ENCODE measurements at regions not wholly inside any gene's neighbourhood (a gene's known extent, or its start where the extent isn't known, plus 50 kb on each side); places are given as distances from the start of the nearest gene placed in this dataset.

DNA sequence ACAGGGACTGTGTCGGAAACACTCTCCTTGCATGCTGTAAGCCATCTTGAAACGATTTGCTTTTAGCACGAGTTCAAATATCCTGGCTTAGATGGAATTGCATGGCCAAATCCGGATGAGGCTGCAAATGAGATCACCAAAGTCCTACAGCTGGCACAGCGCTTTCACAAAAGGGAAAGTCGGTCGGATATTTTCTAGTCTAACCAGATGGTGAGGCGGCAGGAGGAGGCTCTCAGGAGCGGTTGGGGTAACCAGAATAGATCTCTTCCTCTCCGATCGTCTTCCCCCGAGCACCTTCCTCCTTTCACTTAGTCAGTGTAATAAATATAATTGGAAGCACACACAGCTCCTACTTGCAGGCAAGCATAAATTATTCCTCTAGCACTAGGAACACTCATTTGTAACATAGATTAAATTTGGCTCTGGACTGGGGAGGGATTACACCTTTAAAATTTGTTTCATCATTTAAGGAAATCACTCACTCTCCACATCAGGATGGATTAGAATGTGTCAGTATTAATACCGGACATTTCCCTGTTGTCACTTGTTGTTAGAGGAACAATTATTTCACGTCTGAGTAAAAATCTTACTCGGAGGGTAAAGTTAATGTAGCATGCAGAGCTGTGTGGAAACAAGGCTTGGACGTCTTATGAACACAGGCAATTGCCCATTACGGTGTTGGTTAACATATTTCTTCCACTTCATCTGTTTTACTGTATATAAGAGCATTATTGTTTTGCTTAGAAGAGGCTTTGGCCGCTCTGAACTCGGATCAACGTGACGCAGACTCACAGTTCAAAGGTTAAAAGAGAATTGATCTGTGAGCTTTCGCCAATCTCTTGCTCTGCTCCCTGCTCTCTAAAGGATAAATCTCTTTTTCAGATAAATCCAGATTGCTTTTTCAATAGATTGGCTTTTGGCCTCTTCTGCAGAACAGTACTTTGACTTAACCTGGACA, 857.9 kb downstream of the TYW1 start:
- Histone ChIP-seq H3K4me2 (ENCODE audit: low read length) (no peak overlapping the region), H3K79me1 (ENCODE audit: low read length) (no peaks in the 10 kb centered on the region), H3K36me3 (ENCODE audit: control insufficient read depth, insufficient read depth, low read length) (no peaks in the 10 kb centered on the region), H2BK120ac (ENCODE audit: low read depth, low read length) (no peak overlapping the region), H3K9ac (ENCODE audit: low read length) (no peak overlapping the region), H3K79me2 (ENCODE audit: control insufficient read depth, insufficient read depth, low read length) (no peaks in the 10 kb centered on the region), H3K23ac (ENCODE audit: low read length) (no peak overlapping the region), H3K18ac (ENCODE audit: low read length) (no peak overlapping the region), H4K5ac (ENCODE audit: low read length) (no peak overlapping the region), H2AK5ac (ENCODE audit: low read length) (no peak overlapping the region), H3K4me1 (ENCODE audit: control insufficient read depth, low read depth, low read length) (no peaks in the 10 kb centered on the region), H3K27ac (ENCODE audit: low read depth, low read length) (no peak overlapping the region), H3K4me3 (ENCODE audit: low read length) (no peak overlapping the region), H3K4ac (ENCODE audit: low read depth, low read length) (no peak overlapping the region), H3K27me3 (ENCODE audit: insufficient read depth, low read length, poor library complexity) (no peaks in the 10 kb centered on the region), H2BK15ac (replicated peaks; ENCODE audit: low read depth) (no peak overlapping the region), H2BK5ac (ENCODE audit: low read length) (no peak overlapping the region), H4K8ac (ENCODE audit: low read depth, low read length) (no peak overlapping the region), H3K56ac (ENCODE audit: low read length) (no peak overlapping the region)
- DNase-seq: no peak
- WGBS (ENCODE audit: extremely low coverage, insufficient coverage, low lambda C conversion rate): no CpG with 5 or more reads among the region's 22 CpGs

DNA sequence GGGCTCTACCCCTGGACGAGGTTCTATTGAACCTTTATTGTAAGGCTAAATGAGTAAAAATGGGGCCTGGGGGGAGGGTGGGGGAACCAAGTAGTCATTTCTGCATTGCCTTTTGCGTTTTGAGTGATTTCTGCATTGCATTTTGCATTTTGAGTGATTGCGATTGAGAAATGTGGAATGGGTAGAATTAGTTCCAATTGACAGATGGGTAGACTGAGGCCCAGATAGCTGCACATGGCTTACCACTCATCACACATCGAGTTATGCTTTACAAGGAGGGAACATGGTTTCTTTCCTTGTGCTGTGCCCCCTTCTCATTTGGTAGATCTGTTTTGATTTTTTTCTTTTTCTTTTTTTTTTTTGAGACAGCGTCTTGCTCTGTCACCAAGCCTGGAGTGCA, 858.7 kb downstream of the TYW1 start:
- no peak overlapping the region for H3K9ac ChIP-seq (ENCODE audit: low read length)
- no CpG with 5 or more reads among the region's 5 CpGs for WGBS (ENCODE audit: extremely low coverage, insufficient coverage, low lambda C conversion rate)
- DNase-seq: no peak
- H3K79me1 ChIP-seq (ENCODE audit: low read length): no peaks in the 10 kb centered on the region
- no peak overlapping the region for H3K4me2 ChIP-seq (ENCODE audit: low read length)
- H3K18ac ChIP-seq (ENCODE audit: low read length): no peak overlapping the region
- no peak overlapping the region for H4K8ac ChIP-seq (ENCODE audit: low read depth, low read length)
- no peak overlapping the region for H3K4me3 ChIP-seq (ENCODE audit: low read length)
- no peaks in the 10 kb centered on the region for H3K79me2 ChIP-seq (ENCODE audit: control insufficient read depth, insufficient read depth, low read length)
- no peak overlapping the region for H2BK120ac ChIP-seq (ENCODE audit: low read depth, low read length)
- H2BK15ac ChIP-seq (replicated peaks; ENCODE audit: low read depth): no peak overlapping the region
- no peak overlapping the region for H3K4ac ChIP-seq (ENCODE audit: low read depth, low read length)
- H3K27ac ChIP-seq (ENCODE audit: low read depth, low read length): no peak overlapping the region
- H2AK5ac ChIP-seq (ENCODE audit: low read length): no peak overlapping the region
- no peak overlapping the region for H3K56ac ChIP-seq (ENCODE audit: low read length)
- no peaks in the 10 kb centered on the region for H3K27me3 ChIP-seq (ENCODE audit: insufficient read depth, low read length, poor library complexity)
- H4K5ac ChIP-seq (ENCODE audit: low read length): no peak overlapping the region
- H3K4me1 ChIP-seq (ENCODE audit: control insufficient read depth, low read depth, low read length): no peaks in the 10 kb centered on the region
- H3K36me3 ChIP-seq (ENCODE audit: control insufficient read depth, insufficient read depth, low read length): no peaks in the 10 kb centered on the region
- no peak overlapping the region for H3K23ac ChIP-seq (ENCODE audit: low read length)
- no peak overlapping the region for H2BK5ac ChIP-seq (ENCODE audit: low read length)

DNA sequence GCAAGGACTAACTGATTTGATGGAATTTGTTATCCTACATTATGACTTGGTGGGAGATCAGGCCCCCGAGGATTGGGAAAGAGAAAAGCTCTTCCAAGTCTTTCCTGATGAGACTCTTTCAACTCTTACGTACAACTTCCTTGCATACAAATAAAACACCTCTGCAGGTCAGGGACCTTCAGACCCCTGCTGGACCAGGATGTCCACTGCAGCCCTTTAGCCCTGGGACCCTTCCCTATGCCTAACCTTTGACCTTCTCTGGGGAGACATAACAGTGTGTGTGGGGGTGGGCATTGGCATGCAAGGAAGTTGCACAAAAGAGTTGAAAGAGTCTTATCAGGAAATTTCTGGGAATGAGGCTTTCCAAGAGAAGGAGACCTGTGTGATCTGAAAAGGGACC, 859.4 kb downstream of the TYW1 start:
- Histone ChIP-seq H2BK5ac (ENCODE audit: low read length) (no peak overlapping the region), H4K5ac (ENCODE audit: low read length) (no peak overlapping the region), H3K4me2 (ENCODE audit: low read length) (no peak overlapping the region), H3K18ac (ENCODE audit: low read length) (no peak overlapping the region), H3K79me1 (ENCODE audit: low read length) (no peaks in the 10 kb centered on the region), H4K8ac (ENCODE audit: low read depth, low read length) (no peak overlapping the region), H3K9ac (ENCODE audit: low read length) (no peak overlapping the region), H3K56ac (ENCODE audit: low read length) (no peak overlapping the region), H2BK15ac (replicated peaks; ENCODE audit: low read depth) (no peak overlapping the region), H3K27ac (ENCODE audit: low read depth, low read length) (no peak overlapping the region), H3K4ac (ENCODE audit: low read depth, low read length) (no peak overlapping the region), H3K4me3 (ENCODE audit: low read length) (no peak overlapping the region), H3K23ac (ENCODE audit: low read length) (no peak overlapping the region), H3K79me2 (ENCODE audit: control insufficient read depth, insufficient read depth, low read length) (no peaks in the 10 kb centered on the region), H3K36me3 (ENCODE audit: control insufficient read depth, insufficient read depth, low read length) (no peaks in the 10 kb centered on the region), H3K27me3 (ENCODE audit: insufficient read depth, low read length, poor library complexity) (no peaks in the 10 kb centered on the region), H2BK120ac (ENCODE audit: low read depth, low read length) (no peak overlapping the region), H3K4me1 (ENCODE audit: control insufficient read depth, low read depth, low read length) (no peaks in the 10 kb centered on the region), H2AK5ac (ENCODE audit: low read length) (no peak overlapping the region)
- no CpG with 5 or more reads among the region's 2 CpGs for WGBS (ENCODE audit: extremely low coverage, insufficient coverage, low lambda C conversion rate)
- DNase-seq: peak; percentile 17

DNA sequence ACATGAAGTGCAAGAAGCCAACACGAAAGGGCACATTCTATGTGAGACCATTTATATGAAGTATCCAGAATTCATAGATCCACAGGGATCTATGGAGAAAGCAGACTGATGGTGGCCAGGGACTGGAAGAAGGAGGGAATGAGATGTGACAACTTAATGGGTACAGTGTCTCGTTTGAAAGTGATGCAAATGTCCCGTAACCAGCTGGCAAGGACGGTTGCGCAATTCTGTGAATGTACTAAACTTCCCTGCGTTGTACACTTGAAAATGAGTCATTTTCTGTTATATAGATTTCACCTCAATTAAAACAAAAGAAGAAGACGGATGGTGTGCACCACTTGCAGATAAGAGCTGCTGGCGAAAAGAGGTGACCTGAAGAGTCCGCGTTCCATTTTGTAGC, 861.1 kb downstream of the TYW1 start:
- Histone ChIP-seq H2BK5ac (ENCODE audit: low read length) (no peak overlapping the region), H3K23ac (ENCODE audit: low read length) (no peak overlapping the region), H3K56ac (ENCODE audit: low read length) (no peak overlapping the region), H3K4ac (ENCODE audit: low read depth, low read length) (no peak overlapping the region), H2BK120ac (ENCODE audit: low read depth, low read length) (no peak overlapping the region), H3K27ac (ENCODE audit: low read depth, low read length) (no peak overlapping the region), H3K4me1 (ENCODE audit: control insufficient read depth, low read depth, low read length) (no peaks in the 10 kb centered on the region), H3K27me3 (ENCODE audit: insufficient read depth, low read length, poor library complexity) (no peaks in the 10 kb centered on the region), H3K4me2 (ENCODE audit: low read length) (no peak overlapping the region), H3K9ac (ENCODE audit: low read length) (no peak overlapping the region), H2BK15ac (replicated peaks; ENCODE audit: low read depth) (no peak overlapping the region), H4K5ac (ENCODE audit: low read length) (no peak overlapping the region), H3K18ac (ENCODE audit: low read length) (no peak overlapping the region), H3K79me1 (ENCODE audit: low read length) (no peaks in the 10 kb centered on the region), H3K79me2 (ENCODE audit: control insufficient read depth, insufficient read depth, low read length) (no peaks in the 10 kb centered on the region), H4K8ac (ENCODE audit: low read depth, low read length) (no peak overlapping the region), H3K4me3 (ENCODE audit: low read length) (no peak overlapping the region), H3K36me3 (ENCODE audit: control insufficient read depth, insufficient read depth, low read length) (no peaks in the 10 kb centered on the region), H2AK5ac (ENCODE audit: low read length) (no peak overlapping the region)
- DNase-seq: no peak
- WGBS (ENCODE audit: extremely low coverage, insufficient coverage, low lambda C conversion rate): no CpG with 5 or more reads among the region's 10 CpGs

DNA sequence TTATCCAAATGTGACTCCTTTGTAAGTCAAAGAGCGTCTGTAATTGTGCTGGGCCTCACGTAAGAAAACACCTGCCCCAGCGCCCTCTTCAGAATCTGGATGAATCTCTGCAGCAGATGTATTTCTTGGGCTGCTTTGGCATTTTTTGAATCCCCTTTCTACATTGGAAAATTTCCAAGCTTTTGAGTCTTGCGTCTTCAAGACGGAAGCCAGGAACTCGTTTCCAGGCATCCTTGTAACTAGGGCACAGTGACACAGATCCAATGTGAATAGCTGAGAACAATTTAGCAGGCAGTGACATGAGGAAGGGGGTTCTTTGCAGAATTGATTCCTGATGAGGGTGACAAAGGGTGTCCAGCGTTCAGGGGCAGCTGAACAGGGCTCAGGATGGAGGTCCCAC, 862.3 kb downstream of the TYW1 start:
- Histone ChIP-seq H3K23ac (ENCODE audit: low read length) (no peak overlapping the region), H2AK5ac (ENCODE audit: low read length) (no peak overlapping the region), H3K4ac (ENCODE audit: low read depth, low read length) (no peak overlapping the region), H3K4me1 (ENCODE audit: control insufficient read depth, low read depth, low read length) (no peaks in the 10 kb centered on the region), H3K18ac (ENCODE audit: low read length) (no peak overlapping the region), H3K36me3 (ENCODE audit: control insufficient read depth, insufficient read depth, low read length) (no peaks in the 10 kb centered on the region), H3K9ac (ENCODE audit: low read length) (no peak overlapping the region), H3K79me1 (ENCODE audit: low read length) (no peaks in the 10 kb centered on the region), H2BK5ac (ENCODE audit: low read length) (no peak overlapping the region), H3K4me2 (ENCODE audit: low read length) (no peak overlapping the region), H4K8ac (ENCODE audit: low read depth, low read length) (no peak overlapping the region), H3K4me3 (ENCODE audit: low read length) (no peak overlapping the region), H2BK15ac (replicated peaks; ENCODE audit: low read depth) (no peak overlapping the region), H3K27ac (ENCODE audit: low read depth, low read length) (no peak overlapping the region), H2BK120ac (ENCODE audit: low read depth, low read length) (no peak overlapping the region), H3K79me2 (ENCODE audit: control insufficient read depth, insufficient read depth, low read length) (no peaks in the 10 kb centered on the region), H3K56ac (ENCODE audit: low read length) (no peak overlapping the region), H4K5ac (ENCODE audit: low read length) (no peak overlapping the region), H3K27me3 (ENCODE audit: insufficient read depth, low read length, poor library complexity) (no peaks in the 10 kb centered on the region)
- no CpG with 5 or more reads among the region's 7 CpGs for WGBS (ENCODE audit: extremely low coverage, insufficient coverage, low lambda C conversion rate)
- DNase-seq: no peak

DNA sequence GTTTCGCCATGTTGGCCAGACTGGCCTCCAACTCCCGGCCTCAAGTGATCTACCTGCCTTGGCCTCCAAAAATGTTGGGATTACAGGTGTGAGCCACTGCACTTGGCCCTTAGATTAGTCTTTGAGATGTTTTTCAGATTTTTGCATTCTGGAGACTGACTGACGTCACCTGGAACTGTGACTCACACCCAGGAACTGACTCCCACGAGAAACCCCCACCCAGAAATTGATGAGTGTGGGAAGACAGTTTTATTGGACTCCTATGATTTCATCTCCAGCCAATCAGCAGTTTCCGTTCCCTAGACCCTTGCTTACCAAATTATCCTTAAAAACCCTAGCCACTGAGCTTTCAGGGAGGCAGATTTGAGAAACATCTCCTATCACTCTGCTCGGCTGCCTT, 867.3 kb downstream of the TYW1 start:
- Histone ChIP-seq H4K8ac (ENCODE audit: low read depth, low read length) (no peak overlapping the region), H2BK15ac (replicated peaks; ENCODE audit: low read depth) (no peak overlapping the region), H3K23ac (ENCODE audit: low read length) (no peak overlapping the region), H3K4me3 (ENCODE audit: low read length) (no peak overlapping the region), H3K9ac (ENCODE audit: low read length) (no peak overlapping the region), H3K27ac (ENCODE audit: low read depth, low read length) (no peak overlapping the region), H3K36me3 (ENCODE audit: control insufficient read depth, insufficient read depth, low read length) (no peaks in the 10 kb centered on the region), H2BK5ac (ENCODE audit: low read length) (no peak overlapping the region), H3K4me1 (ENCODE audit: control insufficient read depth, low read depth, low read length) (no peaks in the 10 kb centered on the region), H3K79me1 (ENCODE audit: low read length) (no peaks in the 10 kb centered on the region), H3K79me2 (ENCODE audit: control insufficient read depth, insufficient read depth, low read length) (no peaks in the 10 kb centered on the region), H3K4ac (ENCODE audit: low read depth, low read length) (no peak overlapping the region), H2AK5ac (ENCODE audit: low read length) (no peak overlapping the region), H3K18ac (ENCODE audit: low read length) (no peak overlapping the region), H3K27me3 (ENCODE audit: insufficient read depth, low read length, poor library complexity) (no peaks in the 10 kb centered on the region), H3K56ac (ENCODE audit: low read length) (no peak overlapping the region), H4K5ac (ENCODE audit: low read length) (no peak overlapping the region), H2BK120ac (ENCODE audit: low read depth, low read length) (no peak overlapping the region), H3K4me2 (ENCODE audit: low read length) (no peak overlapping the region)
- WGBS (ENCODE audit: extremely low coverage, insufficient coverage, low lambda C conversion rate): no CpG with 5 or more reads among the region's 6 CpGs
- DNase-seq: no peak
